SIG-M5 (cell line): ENCODE measurements at regions not wholly inside any gene's neighbourhood (a gene's known extent, or its start where the extent isn't known, plus 50 kb on each side); places are given as distances from the start of the nearest gene placed in this dataset.

Experiments
- DNase-seq: peaks from one replicate; lab custom pipeline; 2025; lab: John Stamatoyannopoulos, UW

DNA sequence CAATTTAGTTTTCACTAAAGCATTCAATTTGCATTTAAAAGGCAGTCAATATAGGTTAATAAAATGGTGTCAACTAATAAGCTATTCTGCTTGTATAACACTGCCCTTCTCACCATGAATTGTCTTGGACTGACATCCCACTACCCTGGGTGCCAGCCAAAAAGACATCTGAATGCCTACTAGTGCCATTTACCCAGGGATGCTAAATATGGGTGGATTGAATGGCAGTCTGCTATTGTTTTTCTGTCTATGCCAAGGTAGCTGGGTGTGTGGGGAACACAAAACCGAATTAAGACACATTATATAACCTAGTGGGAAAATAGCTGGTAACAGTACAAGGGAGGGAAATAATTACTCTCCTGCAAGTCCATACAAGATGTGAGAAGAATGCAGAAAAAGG, 240.0 kb upstream of the CFAP20DC start:
- no peak for DNase-seq

DNA sequence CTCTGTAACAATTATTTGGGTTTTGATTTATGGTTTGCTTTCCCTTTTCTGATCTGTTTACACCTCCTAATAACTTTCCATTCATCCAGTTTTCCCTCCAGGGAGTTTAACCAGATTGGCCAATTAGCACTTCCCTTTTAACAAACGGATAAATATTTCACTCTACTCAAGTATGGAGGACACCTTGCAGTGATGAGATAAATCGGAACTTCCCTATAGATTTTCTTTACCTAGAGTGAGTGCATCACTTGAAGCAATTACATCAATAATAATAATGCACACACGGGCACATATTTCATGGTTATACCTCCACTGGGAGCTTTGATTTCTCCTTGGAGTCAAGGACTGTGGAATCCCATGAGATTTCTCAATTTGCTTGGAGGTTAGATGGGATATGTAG, 239.1 kb upstream of the CFAP20DC start:
- no peak for DNase-seq

- DNase-seq, result no peak
These were observed 237.1 kb upstream of the CFAP20DC start for GRCh38 chr3:59286791-59287531.

- no peak for DNase-seq
These were observed 235.7 kb upstream of the CFAP20DC start for GRCh38 chr3:59285560-59285959.

DNA sequence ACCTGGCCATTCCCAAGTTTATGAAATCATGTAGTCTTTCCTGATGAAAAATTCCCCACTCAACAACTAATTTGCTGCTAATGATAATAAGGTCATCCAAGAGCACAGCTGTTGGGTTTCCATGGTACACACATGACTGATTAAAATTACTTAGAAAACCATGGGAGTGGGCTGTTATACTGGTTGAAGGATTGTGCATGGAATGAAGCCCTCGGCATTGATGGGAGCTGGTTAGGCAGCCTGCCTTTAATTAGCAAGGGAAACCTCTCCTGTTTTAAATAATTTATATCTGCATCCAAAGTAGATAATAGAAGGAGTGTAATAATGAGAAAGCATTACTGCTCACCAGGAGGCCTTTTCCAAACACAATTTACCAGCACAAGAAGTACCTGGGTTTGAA, 235.1 kb upstream of the CFAP20DC start:
- no peak for DNase-seq

- DNase-seq, result no peak
These were observed 230.3 kb upstream of the CFAP20DC start for GRCh38 chr3:59280113-59280512.

DNA sequence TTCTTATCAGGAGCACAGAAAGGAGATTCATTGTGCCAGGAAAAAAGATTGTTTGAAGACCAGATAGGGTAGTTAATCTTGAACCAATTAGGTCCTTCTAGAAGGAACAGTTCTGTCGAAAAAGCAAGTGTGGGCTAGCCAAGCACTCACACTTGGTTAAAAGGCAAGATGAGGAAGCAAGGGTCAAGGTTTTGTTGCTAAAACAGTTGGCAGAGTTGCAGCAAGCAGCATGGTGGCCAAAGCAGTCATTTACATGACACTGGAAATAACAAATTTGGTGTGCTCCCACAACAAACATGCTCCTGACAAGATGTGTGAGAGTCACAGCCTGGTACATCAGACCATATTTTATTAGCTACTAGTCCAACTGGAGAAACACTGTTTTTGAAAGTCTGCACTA, 228.0 kb upstream of the CFAP20DC start:
- no peak for DNase-seq

DNA sequence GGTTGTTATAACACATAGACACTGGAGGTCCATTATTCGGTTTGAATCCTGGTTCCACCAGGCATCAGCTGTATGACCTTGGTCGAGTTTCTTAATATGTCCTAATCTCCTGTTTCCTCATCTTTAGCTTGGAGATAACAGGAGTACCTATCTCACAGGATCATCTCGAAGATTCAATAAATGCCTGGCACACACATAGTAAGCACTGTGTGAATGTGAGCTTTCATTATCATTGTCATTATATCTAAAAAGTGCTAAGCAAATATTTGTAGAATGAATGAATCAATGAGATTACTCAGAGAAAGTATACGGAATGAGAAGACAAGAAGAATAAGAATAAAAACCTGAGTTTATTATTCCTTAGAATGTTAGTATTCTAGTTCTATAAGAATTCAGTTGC, 227.4 kb upstream of the CFAP20DC start:
- DNase-seq, result no peak

DNA sequence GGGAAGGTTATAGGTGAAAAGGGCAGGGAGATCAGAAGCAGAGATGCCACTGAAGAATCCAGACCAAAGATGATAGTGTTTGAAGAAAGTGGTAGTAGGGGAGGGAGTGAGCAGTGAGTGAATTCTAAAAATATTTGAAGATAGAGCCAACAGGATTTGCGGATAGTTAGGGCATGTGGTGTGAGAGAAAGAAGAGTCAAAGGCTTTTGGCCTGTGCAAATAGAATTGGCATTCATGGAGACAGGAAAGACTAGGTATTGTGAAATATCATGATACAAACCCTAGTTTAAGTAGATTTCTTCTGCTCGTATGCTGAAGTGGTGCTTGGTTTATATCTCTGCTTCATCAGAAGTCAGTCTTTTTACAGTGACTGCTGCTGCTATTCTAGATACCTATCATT, 224.2 kb upstream of the CFAP20DC start:
- DNase-seq, result no peak

- DNase-seq, result no peak
These were observed 222.1 kb upstream of the CFAP20DC start for GRCh38 chr3:59271971-59272370.

DNA sequence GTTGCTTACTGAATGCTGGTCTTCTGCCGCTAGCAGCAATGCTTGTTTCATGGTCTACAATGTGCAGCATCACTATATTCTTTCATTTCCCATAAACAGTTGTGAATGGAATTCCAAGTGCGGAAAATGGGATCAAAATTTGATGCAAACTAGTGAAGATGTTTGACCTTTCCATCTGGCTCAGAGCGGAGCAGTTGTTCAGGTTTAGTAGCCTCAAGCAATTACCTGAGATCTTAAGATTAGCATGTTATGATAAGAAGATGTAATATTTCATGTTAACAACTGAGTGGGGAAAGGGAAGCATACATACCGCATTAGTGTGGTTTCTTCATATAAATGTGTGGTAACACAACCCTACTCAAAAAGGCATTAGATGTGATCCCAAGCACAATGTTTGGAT, 221.1 kb upstream of the CFAP20DC start:
- no peak for DNase-seq

- DNase-seq, result no peak
These were observed 220.4 kb upstream of the CFAP20DC start for GRCh38 chr3:59270209-59270608.

- DNase-seq, result no peak
These were observed 218.3 kb upstream of the CFAP20DC start for GRCh38 chr3:59268170-59268569.

- no peak for DNase-seq
These were observed 217.2 kb upstream of the CFAP20DC start for GRCh38 chr3:59267021-59267420.

DNA sequence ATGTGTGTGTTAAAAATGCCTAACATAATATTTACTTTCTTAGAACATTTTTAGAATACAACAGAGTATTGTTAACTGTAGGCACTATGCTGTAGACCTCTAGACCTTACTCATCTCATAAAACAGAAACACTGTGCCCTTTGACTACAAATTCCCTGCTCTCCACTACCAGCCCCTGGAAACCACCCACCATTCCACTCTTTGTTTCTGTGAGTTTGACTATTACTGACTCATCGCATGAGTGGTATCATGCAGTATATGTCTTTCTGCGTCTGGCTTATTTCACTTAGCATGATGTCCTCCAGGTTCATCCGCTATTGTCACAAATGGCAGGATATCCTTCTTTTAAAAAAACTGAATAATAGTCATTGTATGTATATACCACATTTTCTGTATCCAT, 216.7 kb upstream of the CFAP20DC start:
- DNase-seq, result no peak

DNA sequence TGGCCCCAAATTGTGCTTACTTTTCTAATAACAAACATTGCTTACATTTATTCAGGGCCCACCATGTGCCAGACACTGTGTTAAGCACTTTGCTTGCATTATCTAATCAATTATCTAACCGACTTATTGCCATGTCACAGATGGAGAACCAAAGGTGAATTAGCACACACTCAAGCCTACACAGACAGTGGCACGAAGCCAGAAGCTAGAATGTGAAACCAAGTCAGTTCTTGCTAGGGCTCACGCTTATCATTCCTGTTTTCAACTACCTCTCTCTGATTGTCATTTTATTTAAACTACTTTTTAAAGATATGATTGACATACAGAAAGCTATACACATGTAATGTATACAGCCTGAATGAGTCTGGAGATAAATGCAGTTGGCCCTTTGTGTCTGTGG, 215.7 kb upstream of the CFAP20DC start:
- DNase-seq, result no peak

GRCh38 chr3:59264366-59264765, 214.5 kb upstream of the CFAP20DC start:
- DNase-seq, result no peak

GRCh38 chr3:59263152-59263551, 213.3 kb upstream of the CFAP20DC start:
- DNase-seq, result no peak

DNA sequence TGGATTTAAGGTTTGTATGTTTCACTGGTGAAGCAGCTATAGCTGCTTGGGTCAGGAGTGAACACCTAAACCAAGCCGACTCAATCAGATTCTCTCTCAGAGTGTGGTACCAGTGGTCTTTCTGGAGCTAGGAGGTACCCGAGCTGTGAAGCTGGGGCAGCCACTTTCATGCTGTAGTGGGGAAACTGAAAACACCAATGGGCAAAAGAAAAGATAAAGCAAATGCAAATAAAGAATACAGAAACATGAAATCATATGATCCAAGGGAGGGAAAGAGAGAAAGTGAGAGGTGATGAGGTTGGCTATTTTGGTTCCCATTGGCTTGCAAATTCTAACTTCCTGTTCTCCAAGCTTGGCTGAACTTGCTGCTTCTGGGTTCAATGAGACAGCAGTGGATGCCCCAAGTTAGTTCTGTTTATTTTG, 212.3 kb upstream of the CFAP20DC start:
- no peak for DNase-seq

DNA sequence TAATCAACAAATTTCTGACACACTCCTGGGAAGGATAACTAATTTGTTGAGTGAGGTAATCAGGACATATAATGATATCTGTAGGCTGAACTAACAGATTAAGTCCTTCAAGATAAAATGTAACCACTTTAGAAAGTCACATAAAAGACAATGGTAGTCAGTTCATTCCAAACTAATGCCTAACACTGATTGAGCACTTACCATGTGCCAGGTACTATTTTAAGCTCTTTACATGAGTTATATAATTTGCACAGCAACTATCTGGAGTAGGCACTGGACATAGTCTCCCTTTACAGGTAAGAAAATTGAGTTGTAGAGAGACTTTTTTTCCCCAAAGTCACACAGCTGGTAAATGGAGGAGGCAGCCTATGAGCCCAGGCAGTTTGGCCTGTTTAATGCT, 211.2 kb upstream of the CFAP20DC start:
- DNase-seq, result no peak

- DNase-seq, result no peak
These were observed 208.9 kb upstream of the CFAP20DC start for GRCh38 chr3:59258550-59259260.

DNA sequence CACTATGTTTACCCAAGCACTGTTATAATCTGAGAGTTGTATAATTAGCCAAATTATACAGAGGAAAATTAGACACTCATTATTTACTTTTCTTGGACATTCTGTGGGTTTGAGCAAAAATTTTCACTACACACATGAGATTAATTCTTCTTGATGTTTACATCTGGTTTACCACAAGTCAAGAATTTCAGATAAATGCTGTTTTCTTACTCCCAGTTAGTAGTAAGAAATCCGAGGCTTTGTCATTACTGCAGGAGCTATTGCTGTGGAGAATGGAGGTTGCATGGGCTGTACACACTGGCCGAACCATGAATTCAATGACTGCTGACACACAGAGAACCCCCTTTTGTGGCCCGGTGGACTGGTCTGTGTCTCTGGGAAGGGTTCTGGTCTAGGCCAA, 207.7 kb upstream of the CFAP20DC start:
- DNase-seq, result no peak

GRCh38 chr3:59256230-59256629, 206.4 kb upstream of the CFAP20DC start:
- DNase-seq, result no peak

DNA sequence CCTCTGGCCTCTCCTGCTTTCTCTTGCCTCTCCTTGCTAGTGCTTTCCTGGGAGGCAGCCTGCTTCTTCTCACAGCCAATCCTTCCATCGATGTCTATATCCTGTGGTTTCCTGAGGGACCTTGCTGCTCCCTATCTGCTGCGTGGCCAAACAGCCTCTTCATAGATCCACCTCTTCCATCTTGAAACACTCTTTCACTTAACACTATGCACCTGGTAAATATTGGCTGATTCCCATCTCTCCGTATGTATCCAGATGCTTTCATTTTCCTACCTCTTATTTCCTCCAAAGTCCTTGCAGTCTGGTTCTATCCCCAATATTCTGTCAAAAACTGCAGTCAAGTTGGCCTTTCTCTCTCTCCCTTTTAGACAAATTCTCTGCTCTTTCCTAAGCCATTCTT, 205.2 kb upstream of the CFAP20DC start:
- DNase-seq, result no peak
